ENCODE measurements at regions not wholly inside any gene's neighbourhood (a gene's known extent, or its start where the extent isn't known, plus 50 kb on each side); places are given as distances from the start of the nearest gene placed in this dataset.
"Not testable (repeated sequence)": the region's sequence is repeated elsewhere in the genome, so short reads cannot be mapped to it uniquely, and the experiment has no call there.

DNA sequence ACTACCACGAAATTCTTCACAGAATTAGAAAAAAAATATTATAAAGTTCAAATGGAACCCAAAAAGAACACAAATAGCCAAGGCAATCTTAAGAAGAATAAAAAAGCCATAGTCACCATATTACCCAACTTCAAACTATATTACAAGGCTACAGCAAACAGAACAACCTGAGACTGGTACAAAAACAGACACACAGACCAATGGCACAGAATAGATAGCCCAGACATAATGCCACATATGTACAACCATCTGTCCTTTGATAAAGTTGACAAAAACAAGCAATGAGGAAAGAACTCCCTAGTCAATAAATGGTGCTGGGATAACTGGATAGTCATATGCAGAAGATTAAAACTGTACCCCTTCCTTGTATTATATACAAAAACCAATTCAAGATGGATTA is 808.5 kb upstream of the ZWINT start:
- DNase-seq (ENCODE audit: low read depth in 2 of 2), result no peak

DNA sequence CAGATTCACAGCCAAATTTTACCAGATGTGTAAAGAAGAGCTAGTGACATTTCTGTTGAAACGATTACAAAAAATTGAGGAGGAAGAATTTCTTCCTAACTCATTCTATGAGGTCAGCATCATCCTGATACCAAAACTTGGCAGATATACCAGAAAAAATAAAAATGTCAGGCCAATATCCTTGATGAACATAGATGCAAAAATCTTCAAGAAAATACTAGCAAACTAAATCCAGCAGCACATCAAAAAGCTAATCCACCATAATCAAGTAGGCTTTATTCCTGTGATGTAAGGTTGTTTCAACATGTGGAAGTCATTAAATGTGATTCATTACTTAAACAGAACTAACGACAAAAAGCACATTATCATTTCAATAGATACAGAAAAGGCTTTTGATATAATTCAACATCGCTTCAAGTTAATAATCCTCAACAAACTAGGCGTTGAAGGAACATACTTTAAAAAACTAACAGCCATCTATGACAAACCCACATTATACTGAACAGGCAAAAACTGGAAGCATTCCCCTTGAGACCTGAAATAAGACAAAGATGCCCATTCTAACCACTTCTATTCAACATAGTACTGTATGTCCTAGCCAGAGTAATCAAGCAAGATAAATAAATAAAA is 807.7 kb upstream of the ZWINT start:
- DNase-seq (ENCODE audit: low read depth in 2 of 2), result no peak

DNA sequence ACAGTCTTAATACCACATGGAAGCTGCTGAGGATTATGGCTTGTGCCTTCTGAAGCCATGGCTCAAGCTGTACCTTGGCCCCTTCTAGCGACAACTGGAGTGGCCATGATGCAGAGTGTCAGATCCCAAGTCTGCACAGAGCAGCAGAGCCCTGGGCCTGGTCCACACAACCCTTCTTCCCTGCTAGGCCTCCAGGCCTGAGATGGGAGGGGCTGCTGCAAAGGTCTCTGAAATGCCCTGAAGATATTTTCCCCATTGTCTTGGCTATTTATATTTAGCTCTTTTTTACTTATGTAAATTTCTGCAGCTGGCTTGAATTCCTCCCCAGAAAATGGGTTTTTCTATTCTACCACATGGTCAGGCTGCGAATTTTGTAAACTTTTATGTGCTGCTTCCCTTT is 804.6 kb upstream of the ZWINT start:
- DNase-seq (ENCODE audit: low read depth in 2 of 2), result no peak

DNA sequence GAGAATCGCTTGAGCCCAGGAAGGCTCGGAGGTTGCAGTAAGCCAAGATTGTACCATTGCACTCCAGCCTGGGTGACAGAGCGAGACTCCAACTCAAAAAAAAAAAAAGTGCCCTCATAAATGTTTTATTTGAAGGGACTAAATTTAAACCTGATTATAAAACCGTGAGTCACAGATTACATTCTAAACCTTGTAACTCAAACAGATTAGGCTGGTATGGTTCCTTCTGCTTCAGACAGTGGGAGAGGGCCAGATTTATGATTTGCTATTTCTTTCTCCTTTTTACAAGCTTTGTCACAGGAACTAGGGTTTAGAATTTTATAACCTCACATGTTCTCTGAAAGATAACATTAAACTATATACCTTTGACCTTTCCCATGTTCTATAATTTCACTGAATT is 801.2 kb upstream of the ZWINT start:
- no peak for DNase-seq (ENCODE audit: low read depth in 2 of 2)

DNA sequence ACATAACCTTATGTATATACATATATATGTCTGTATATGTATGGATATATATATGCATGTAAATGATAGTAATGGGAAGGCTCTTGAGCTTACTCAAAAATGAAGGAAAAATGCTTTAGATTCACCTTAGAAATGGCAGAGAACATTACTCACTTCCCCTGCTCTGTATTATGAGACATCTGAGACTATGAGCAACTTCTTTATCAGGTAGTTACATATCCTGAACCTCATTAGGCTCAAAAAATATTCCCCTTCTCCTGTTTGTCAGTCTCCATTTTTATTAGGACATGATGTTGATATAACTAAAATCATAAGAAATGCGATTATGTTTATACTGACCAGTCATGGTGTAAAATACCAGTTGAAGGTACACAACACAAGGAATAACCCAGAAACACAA is 800.1 kb upstream of the ZWINT start:
- DNase-seq (ENCODE audit: low read depth in 2 of 2), result no peak

DNA sequence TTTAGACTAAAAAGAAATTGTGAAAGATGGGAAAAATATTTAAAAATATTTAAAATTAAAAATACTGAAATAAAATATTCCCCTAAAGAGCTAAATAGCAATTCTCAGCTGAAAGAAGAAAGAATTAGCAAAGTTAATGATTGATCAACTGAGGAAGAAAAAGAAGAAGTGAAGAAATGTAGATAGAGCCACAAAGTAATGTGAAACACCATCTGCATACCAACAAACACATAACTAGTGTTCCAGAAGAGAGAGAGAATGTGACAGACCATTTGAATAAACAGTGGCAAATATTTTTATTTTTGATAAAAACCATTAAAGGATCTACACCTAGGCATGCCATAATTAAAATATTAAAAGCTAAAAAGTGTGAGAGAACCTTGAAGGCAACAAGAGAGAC is 784.5 kb upstream of the ZWINT start:
- DNase-seq (ENCODE audit: low read depth in 2 of 2), result no peak

DNA sequence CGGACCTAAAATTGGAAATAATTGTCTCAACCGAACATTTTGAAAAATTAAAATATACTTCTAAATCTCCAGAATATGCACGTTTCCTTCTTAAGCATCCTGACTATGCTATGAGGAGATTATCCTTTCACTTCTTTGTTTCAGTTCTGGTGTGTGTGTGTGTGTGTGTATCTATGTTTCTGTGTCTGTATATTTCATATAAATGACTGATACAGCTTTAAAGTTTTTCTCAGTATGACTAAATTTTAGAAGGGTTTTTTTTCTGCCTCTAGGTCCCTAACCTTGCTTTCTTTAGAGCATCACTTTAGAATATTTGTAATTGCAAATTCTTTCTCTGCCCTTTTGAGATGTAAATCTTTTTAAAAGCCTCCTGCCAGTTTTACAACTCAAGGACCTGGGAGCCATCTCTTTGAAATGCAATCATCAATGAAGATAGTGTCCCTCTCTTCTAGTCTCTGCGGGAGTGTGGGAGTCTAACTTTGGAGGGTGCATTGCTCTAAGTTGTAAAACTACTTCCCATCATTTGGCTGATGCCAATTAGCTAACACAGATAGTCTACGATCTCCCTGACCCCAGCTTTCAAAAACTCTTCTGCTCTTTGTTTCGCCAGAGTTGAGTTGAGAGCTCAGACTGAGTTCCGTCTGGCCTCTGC is 782.0 kb upstream of the ZWINT start:
- no peak for DNase-seq (ENCODE audit: low read depth in 2 of 2)

DNA sequence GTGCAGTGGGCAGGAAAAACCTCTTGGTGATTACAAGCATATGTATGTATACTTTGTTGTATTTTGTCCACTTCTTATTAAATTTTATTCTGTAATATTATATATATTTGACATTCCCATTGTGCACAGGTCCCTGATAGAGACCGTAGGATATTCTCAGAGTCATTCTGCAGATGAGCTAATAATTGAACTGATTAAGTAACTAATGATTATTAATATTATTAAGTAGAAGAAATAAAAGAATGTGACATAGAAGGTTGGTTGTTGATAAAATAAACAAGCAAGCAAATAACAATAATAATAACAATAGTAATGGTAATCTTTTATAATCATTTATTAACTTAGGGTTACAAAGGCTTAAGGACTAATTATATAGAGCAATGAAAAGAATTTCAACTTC is 780.6 kb upstream of the ZWINT start:
- no peak for DNase-seq (ENCODE audit: low read depth in 2 of 2)

DNA sequence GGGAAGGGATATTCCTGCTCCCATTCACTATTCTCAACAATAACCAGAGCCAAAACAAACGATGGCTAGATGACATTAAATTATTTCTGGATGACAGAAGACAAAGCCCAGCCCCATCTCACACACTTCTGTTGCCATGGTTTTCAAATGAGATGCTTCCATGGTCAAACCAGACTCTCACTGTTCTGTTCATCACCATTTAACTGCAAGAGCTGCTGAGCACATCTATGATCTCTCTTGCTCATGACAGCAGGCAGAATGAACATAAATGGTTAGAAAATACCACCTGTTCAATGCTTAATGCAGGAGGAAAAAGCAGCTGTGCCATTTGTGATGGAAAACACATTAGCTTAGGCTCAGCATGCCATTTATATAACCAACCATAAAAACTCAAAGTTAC is 758.6 kb upstream of the ZWINT start:
- no peak for DNase-seq (ENCODE audit: low read depth in 2 of 2)

DNA sequence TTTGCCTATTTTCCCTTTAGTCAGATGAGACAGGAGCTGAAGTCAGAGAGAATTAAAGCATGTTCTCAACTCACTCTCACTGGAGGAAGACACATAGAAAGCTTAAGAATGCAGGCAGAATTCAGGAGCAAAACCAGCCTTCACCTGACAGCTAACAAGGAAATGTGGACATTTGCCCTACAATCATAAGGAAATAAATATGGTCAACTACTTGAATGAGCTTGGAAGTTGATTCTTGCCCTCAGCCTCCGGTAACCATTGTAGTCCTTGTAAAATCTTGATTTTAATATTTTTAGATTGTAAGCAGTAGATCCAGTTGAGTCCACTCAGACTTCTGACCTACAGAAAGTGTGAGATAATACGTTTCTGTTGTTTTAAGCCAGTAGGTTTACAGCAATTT is 752.5 kb upstream of the ZWINT start:
- no peak for DNase-seq (ENCODE audit: low read depth in 2 of 2)

DNA sequence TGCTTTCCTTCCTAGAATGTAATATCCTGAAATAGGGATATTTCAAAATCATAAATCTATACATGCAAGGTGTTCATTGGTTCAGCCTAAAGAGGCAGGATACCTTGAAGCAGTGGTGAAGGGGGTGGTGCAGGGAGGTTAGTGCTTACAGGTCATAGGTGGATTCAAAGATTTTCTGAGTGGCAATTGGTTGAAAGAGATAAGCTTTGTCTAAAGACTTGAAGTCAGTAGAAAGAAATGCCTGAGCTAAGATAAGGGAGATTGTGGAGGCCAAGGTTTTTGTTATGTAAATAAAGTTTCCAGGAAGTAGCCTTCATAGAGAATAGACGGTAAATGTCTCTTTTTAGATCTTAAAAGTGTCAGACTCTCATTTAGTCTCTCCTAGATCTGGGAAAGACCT is 741.2 kb upstream of the ZWINT start:
- no peak for DNase-seq (ENCODE audit: low read depth in 2 of 2)

DNA sequence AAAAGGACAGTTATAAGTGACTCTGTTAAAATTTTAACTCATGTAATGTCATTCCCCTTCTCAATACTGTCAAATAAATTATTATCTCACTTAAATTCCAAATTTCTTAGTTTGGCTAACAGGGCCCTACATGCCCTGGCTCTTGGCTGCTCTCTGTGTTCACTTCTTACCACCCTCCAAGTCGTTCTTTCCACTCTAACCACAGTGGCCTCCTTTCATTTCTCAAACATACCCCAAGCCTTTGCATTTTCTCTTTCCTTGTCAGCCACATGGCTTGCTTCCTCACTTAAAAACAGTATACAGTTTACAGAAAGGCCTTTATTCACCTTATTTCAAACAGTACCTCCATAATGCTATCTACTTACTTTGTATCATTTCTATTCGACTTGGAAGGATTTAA is 737.1 kb upstream of the ZWINT start:
- DNase-seq (ENCODE audit: low read depth in 2 of 2), result no peak

DNA sequence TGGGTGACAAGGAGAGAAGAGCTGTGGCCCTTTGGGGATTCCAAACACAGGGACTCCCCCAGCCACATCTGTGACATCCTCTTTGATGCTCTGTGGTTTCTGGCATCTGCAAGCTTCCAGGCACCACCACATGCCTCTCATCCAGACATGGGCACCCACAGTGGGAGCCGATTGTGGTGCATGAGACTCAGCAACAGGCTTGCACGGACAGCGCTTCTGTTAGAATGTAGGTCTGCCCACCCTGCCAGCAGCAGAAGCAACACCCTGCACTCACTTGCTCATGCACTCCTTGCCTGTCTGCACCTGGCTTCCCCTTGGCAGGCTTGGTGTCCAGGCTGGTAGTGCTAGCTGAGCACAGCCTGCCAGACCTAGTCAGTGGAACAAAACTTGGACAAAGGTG is 735.0 kb upstream of the ZWINT start:
- DNase-seq (ENCODE audit: low read depth in 2 of 2), result no peak

DNA sequence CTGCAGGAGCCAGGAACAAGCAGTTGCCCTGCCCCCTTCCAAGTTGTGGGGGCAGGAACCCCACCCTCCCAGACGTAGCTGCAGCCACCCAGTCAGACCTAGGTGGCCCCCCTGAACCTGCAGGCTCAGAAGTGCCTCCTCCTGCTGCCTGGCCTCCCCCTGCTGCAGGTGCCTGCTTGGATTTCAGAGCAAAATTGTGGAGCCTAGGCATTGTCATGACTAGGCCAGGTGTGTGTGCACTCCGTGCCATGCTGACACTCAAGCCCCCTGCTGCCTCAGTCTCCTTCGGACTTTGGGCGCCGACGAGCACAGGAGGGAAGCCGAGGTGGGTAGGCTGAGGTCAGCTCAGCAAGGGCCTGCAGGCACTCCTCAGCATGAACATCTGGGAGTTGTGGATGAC is 733.9 kb upstream of the ZWINT start:
- no peak for DNase-seq (ENCODE audit: low read depth in 2 of 2)

DNA sequence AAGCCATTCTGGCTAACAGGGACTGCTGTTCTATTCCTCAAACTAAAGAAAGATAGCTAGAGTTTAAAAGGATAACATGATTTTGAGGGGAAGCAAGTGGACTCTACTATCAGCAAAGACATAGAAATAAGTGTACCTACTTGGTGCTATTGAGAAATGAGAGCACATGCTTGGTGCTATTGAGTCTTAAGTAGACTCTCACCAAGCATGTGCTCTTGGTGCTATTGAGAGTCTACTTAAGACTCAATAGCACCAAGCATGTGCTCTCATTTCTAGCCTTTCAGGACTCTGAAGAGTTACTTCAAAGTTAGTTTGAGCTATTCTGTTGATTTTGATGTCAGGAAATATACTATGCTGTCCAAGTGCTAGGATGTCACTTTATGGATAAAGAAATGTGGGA is 733.0 kb upstream of the ZWINT start:
- DNase-seq (ENCODE audit: low read depth in 2 of 2), result no peak

DNA sequence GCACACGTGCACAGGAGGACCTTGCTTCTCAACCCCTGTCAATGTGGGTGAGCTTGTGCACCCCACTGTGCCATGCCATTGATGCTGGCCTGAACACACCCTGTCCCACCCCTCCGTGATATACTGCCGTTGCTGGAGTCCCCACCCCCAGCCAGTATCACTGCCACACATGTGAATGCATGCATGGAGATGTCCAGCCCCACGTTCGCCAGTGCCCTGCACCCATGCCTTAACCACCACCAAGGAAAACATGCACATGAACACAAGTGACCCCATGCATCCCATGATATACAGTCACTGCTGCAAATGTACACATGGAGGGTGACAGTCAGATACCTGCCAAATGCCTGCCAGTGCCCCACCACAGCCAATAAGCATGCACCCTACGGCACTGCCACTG is 692.5 kb upstream of the ZWINT start:
- DNase-seq (ENCODE audit: low read depth in 2 of 2), result no peak

DNA sequence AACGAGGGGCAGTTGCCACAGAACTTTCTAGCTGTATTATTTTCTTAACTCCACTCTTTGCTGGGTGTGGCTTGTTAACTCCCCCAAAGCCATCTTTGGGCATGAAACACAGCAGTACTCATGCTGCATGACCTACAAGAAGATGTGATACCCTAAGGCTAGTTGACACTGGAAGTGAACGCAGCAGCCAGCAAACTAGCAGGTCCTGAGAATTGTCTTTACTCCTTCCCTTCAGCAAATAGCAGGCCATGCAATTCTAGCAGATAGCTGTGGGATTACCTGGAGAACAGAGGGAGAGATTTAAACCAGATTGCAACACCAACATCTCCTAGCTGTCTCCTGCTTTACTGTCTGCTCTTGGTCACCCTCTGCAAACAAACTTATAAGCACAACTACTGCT is 688.0 kb upstream of the ZWINT start:
- no peak for DNase-seq (ENCODE audit: low read depth in 2 of 2)

DNA sequence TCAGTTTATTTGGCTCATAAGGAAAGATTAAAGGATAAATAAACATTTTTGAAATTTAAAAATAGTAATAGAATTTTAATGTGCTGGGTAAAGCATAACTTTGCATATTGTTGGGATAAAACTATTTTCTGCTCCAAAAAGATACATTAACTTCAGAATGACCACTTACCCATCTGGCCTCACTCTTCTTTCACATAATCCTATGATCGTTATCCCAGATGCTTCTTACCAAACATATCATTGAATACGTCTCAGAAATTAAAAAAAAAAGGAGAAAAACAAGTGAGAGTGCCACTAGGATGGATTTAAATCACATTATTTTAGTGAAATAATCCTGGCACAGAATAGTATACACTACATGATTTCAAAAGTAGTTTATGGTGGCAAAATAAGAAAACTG is 677.5 kb upstream of the ZWINT start:
- no peak for DNase-seq (ENCODE audit: low read depth in 2 of 2)

DNA sequence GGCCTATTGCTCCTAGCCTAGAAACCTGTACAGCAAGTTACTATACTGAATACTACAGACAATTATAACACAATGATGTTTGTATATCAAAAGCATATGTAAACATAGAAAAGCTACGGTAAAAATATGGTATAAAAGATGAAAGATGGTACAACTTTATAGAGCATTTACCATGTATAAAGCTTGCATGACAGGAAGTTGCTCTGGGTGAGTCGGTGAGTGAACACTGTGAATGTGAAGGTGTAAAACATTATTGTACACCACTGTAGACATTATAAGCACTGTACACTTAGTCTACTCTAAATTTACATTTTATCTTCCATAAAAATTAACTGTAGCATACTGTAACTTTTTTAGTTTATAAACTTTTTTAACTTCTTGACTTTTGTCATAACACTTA is 674.3 kb upstream of the ZWINT start:
- DNase-seq (ENCODE audit: low read depth in 2 of 2), result no peak

DNA sequence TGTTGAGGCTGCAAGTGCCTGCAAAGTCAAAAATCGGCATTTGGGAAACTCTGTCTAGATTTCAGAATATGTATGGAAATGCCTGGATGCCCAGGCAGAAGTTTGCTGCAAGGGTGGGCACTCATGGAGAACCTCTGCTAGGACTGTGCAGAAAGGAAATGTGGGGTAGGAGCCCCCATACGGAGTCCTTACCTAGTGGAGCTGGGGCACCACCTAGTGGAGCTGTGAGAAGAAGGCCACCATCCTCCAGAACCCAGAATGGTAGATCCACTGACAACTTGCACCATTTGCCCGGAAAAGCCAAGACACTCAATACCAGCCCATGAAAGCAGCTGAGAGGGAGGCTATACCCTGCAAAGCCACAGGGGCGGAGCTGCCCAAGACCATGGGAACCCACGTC is 671.2 kb upstream of the ZWINT start:
- DNase-seq (ENCODE audit: low read depth in 2 of 2), result not testable (repeated sequence)

DNA sequence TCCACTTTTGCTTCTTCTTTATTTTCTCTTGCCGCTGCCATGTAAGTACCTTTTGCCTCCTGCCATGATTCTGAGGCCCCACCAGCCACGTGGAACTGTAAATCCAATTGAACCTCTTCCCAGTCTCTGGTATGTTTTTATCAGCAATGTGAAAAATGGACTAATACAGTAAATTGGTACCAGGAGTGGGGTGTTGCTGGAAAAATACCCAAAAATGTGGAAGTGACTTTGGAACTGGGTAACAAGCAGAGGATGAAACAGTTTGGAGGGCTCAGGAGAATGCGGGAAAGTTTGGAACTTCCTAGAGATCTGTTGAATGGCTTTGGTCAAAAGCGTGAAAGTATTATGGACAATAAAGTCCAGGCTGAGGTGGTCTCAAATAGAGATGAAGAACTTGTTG is 670.3 kb upstream of the ZWINT start:
- no peak for DNase-seq (ENCODE audit: low read depth in 2 of 2)

DNA sequence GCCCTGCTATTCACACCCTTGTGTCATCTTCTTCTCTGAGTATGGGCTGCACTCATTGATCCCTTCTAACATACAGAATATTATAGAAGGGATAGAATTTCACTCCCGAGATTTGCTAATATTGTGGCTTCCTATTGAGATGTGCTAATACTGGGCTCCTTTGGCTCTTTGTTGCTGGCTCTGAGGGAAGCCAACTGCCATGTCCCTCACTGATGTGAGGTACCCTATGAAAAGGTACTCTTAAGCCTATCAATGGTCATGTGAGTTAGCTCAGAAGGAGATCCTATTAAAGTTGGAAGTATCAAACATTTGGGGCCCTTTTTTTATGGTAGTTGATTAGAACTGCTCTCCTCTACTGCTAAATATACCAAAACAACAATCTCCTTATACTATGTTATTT is 665.2 kb upstream of the ZWINT start:
- no peak for DNase-seq (ENCODE audit: low read depth in 2 of 2)

DNA sequence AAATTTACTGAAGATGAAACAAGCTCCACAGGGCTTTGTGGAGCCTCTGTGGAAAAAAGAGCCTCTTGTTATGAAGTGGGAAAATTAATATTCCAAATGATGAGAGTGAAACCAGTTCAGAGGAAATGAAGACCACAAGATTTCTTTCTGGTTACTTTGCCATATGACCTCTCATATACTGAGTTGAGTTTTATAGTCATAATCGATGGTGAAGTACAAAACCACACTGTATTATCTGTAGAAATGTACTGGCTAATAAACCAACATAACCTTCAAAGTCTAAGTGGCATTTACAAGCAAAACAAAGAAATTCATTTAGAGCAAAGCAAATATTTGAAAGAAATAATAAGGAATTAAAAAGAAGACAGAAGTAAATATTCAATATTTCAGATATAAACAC is 662.6 kb upstream of the ZWINT start:
- DNase-seq (ENCODE audit: low read depth in 2 of 2), result no peak

DNA sequence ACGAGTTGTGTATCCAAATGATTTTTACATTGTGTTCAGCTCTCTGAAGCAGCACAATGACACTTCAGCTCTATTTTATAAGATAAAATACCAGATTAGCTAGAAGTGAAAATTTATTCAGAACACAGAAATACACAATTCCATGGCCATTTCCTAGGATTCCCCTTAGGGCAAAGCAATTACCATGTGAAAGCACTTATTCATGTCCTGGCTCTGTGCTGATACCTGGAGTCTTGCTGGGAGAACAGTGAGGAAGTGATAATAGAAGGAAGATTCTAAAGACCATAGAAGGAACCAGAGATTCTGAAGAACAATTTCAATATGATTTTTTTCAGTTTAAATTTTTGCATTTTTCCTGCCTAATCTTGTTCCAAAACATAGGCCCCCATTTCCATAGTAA is 657.4 kb upstream of the ZWINT start:
- DNase-seq (ENCODE audit: low read depth in 2 of 2), result no peak

Data from stimulated activated CD8-positive, alpha-beta memory T cell treated with anti-CD3 and anti-CD28 coated beads, Interleukin-15, amount 100 ng/mL, for 48 hours (primary cell).